ENCODE measurements at regions not wholly inside any gene's neighbourhood (a gene's known extent, or its start where the extent isn't known, plus 50 kb on each side); places are given as distances from the start of the nearest gene placed in this dataset.

- TF ChIP-seq CTCF (IDR thresholded peaks at IDR 0.05) (no peak), POLR2A (IDR thresholded peaks at IDR 0.05) (no peak), EP300 (IDR thresholded peaks at IDR 0.05) (no peak)
These were observed 833.3 kb downstream of the CDH9 start for GRCh38 chr5:26205121-26205520.

Measured in tibial nerve (tissue), 4 donors.